Stimulated activated naive CD8-positive, alpha-beta T cell treated with anti-CD3 and anti-CD28 coated beads, Interleukin-15, Interleukin-2, amounts not matched to agents 100 U/mL and 50 U/mL, for 24 hours (primary cell): ENCODE measurements at regions not wholly inside any gene's neighbourhood (a gene's known extent, or its start where the extent isn't known, plus 50 kb on each side); places are given as distances from the start of the nearest gene placed in this dataset.

ENCODE experiments used
- ATAC-seq: fragments of 150-1000 bp; cut with Tn5 transposase; one replicate; pipeline ENCODE4 v1.10.0; 2021
- DNase-seq: peaks from one replicate; pipeline ENCODE4 v3.0.0; 2021

- ATAC-seq, result no peak
- no peak for DNase-seq
Observed at GRCh38 chr16:35732046-35732810, 2272.8 kb downstream of the TP53TG3F start.

- ATAC-seq (no peak), DNase-seq (no peak)
Observed at GRCh38 chr16:35733278-35733965, 2274.0 kb downstream of the TP53TG3F start.

- ATAC-seq (no peak), DNase-seq (no peak)
Observed at GRCh38 chr16:35733971-35734702, 2274.7 kb downstream of the TP53TG3F start.

GRCh38 chr16:35734728-35735402 lies 2275.5 kb downstream of the TP53TG3F start:
- no peak for ATAC-seq
- DNase-seq, result no peak

- DNase-seq (no peak), ATAC-seq (no peak)
Observed at GRCh38 chr16:35735403-35736251, 2276.2 kb downstream of the TP53TG3F start.

- DNase-seq (no peak), ATAC-seq (no peak)
Observed at GRCh38 chr16:35736546-35736945, 2277.1 kb downstream of the TP53TG3F start.

- ATAC-seq, result no peak
- no peak for DNase-seq
Observed at GRCh38 chr16:35737076-35737475, 2277.7 kb downstream of the TP53TG3F start.

- DNase-seq, result no peak
- ATAC-seq, result no peak
Observed at GRCh38 chr16:35741546-35741945, 2282.1 kb downstream of the TP53TG3F start.

GRCh38 chr16:35743101-35743692 lies 2283.8 kb downstream of the TP53TG3F start:
- no peak for DNase-seq
- no peak for ATAC-seq

GRCh38 chr16:35744084-35744483 lies 2284.7 kb downstream of the TP53TG3F start:
- ATAC-seq (no peak), DNase-seq (no peak)

GRCh38 chr16:35744726-35745125 lies 2285.3 kb downstream of the TP53TG3F start:
- no peak for DNase-seq
- ATAC-seq, result no peak

GRCh38 chr16:35745191-35745590 lies 2285.8 kb downstream of the TP53TG3F start:
- ATAC-seq (no peak), DNase-seq (no peak)

- ATAC-seq (no peak), DNase-seq (no peak)
Observed at GRCh38 chr16:35745821-35746248, 2286.4 kb downstream of the TP53TG3F start.

- ATAC-seq (no peak), DNase-seq (no peak)
Observed at GRCh38 chr16:35746281-35746962, 2287.0 kb downstream of the TP53TG3F start.

- ATAC-seq, result no peak
- no peak for DNase-seq
Observed at GRCh38 chr16:35746963-35747657, 2287.7 kb downstream of the TP53TG3F start.

GRCh38 chr16:35747658-35748455 lies 2288.4 kb downstream of the TP53TG3F start:
- ATAC-seq (no peak), DNase-seq (no peak)

GRCh38 chr16:35748621-35749252 lies 2289.3 kb downstream of the TP53TG3F start:
- no peak for ATAC-seq
- no peak for DNase-seq
